ENCODE measurements at regions not wholly inside any gene's neighbourhood (a gene's known extent, or its start where the extent isn't known, plus 50 kb on each side); places are given as distances from the start of the nearest gene placed in this dataset.
"Not testable (repeated sequence)": the region's sequence is repeated elsewhere in the genome, so short reads cannot be mapped to it uniquely, and the experiment has no call there.

GRCh38 chr11:43119275-43119970 lies 192.4 kb upstream of the API5 start:
- intact Hi-C loops (cut with DNase I), result no loop called here
- no peak for DNase-seq (ENCODE audit: low spot score)

DNA sequence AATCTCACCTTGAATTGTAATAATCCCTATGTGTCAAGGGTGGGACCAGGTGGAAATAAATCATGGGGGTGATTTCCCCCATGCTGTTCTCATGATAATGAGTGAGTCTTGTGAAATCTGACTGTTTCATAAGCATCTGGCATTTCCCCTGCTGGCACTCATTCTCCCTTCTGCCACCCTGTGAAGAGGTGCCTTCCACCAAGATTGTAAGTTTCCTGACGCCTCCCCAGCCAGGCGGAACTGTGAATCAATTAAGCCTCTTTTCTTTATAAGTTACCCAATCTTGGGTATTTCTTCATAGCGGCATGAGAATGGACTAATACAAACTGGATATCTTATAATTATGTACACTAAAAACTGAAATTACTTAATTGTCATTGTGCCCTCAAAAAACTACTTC lies 189.2 kb upstream of the API5 start:
- intact Hi-C loops (cut with DNase I), result no loop called here
- no peak for DNase-seq (ENCODE audit: low spot score)

- intact Hi-C loops (cut with DNase I), result no loop called here
- DNase-seq (ENCODE audit: low spot score), result no peak
Observed at GRCh38 chr11:43123443-43123842, 188.4 kb upstream of the API5 start.

DNA sequence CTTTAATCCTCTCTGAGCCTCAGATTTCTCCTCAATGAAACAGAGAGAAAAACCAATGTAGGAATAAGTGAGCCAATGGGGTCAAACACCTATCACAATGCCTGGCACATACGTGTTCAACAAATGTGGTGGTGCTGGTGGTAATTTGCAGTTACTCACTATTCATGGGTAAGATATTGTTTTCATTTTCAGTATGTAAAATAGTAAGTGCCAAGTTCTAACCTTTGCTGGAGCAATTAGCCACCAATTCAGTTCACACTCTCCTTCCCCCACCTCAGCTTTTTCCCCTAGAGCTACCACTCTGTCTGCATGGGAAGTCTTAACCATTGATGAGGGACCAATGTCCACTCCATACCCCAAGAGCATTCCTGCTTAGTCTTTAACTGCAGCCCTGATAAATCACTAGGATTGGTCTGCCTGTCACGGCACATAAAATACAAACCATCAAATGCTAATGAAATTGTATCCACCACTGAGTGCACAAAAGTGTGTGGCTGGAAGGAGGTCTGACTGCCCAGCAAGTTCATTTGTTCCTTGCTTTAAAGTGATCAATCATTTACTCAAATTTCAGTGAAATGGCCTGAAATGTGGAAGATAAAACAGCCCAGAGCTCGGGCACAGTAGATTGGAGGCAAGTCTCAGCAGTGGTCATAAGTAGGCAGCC lies 187.4 kb upstream of the API5 start:
- intact Hi-C loops (cut with DNase I), result no loop called here
- no peak for DNase-seq (ENCODE audit: low spot score)

DNA sequence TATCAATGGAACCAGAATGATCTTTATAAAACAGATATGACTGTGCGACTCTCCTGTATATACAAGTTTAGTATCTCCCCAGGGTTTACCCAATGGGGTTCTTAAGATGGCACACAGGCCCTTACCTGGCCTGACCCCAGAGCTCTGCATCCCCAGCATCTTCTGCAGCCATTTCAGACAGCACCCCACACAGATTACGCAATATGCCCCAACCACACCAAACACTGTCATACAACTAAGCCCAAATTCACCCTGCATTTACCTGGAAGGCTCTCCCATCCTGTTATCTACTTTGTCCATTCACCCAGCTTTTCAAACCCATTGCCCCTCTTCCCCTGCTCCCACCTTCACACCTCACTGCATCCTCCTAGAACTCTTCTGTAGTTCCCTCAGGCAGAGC lies 182.5 kb upstream of the API5 start:
- no peak for DNase-seq (ENCODE audit: low spot score)
- intact Hi-C loops (cut with DNase I), result no loop called here

DNA sequence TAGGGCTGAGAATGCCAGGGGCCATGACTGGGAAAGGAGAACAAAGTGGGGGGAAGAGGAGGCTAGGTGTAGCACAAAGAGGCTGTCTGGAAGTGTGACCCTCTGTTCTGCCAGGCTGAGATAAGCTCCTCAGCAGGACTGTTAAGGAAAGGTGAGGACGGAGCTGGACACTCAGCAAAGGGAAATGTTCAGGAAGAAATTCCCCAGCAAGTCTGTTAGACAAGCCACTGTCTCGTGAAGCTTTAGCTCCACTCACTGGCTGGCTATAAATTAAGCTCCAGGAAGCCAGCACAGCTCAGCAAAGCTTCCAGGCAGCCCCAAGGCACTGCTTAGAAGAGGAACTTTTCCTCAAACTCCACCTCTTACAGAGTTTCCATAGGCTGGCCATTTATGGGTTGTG lies 181.2 kb upstream of the API5 start:
- DNase-seq (ENCODE audit: low spot score), result no peak
- intact Hi-C loops (cut with DNase I), result no loop called here

DNA sequence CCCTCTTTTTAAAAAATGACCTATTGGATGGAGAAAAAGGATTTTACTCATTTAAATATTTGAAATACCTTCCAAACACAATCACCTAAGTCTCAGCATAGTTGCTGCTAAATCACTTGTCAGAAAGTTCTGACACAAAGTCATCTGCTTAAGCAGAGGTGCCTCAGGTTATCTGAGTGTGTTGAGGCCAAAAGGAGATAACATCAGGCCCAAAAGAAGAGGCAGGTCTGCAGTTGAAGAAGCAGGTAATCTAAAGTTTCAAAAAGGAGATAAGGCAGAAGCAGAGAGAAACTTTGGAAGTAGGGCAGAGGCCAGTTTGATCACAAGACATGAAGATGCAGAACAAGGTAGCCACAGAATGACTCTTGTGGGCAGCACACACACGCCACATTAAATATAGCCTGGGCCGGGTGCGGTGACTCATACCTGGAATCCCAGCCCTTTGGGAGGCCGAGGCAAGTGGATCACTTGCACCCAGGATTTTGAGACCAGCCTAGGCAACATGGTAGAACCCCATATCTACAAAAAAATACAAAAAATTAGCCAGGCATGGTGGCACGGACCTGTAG lies 175.7 kb upstream of the API5 start:
- DNase-seq (ENCODE audit: low spot score), result no peak
- intact Hi-C loops (cut with DNase I), result no loop called here

- DNase-seq (ENCODE audit: low spot score), result no peak
- intact Hi-C loops (cut with DNase I), result no loop called here
Observed at GRCh38 chr11:43138621-43139140, 173.1 kb upstream of the API5 start.

- intact Hi-C loops (cut with DNase I), result no loop called here
- no peak for DNase-seq (ENCODE audit: low spot score)
Observed at GRCh38 chr11:43145653-43146052, 166.1 kb upstream of the API5 start.

DNA sequence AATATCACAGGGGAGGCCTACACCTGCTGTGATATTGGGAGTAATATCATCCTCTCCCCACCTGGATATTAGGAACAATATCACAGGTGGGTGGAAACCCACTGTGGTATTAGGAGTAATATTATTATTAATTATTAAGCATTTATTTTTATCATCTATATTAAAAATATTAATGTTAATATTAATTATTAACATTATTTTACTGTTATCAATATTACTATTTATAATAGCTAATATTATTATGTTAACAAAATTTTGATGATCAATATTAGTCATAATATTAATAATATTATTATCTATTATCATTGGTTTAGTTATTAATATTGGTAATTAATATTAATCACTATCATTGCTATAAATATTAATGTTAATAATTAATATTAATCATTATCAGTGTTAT lies 161.1 kb upstream of the API5 start:
- no peak for DNase-seq (ENCODE audit: low spot score)
- intact Hi-C loops (cut with DNase I), result no loop called here

DNA sequence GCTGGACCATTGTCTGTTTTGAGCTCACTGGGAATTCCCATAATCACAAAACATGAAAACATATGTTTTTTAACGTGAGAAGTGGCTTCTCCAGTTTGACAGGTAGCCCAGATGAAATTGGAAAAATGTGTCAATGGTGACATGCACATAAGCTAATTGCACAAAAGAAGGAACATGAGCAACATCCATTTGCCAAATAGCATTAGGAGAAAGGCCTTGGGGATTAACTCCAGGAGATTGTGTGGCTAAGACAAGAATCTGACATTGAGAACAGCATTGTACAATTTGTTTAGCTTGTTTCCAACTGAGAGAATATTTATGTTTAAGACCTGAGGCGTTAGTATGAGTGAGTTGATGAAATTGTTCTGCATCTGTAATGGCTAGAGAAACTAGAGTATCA lies 147.0 kb upstream of the API5 start:
- no peak for DNase-seq (ENCODE audit: low spot score)
- intact Hi-C loops (cut with DNase I), result no loop called here

GRCh38 chr11:43165393-43165792 lies 146.4 kb upstream of the API5 start:
- intact Hi-C loops (cut with DNase I); DNase-seq (ENCODE audit: low spot score): not testable (repeated sequence)

- DNase-seq (ENCODE audit: low spot score); intact Hi-C loops (cut with DNase I): not testable (repeated sequence)
Observed at GRCh38 chr11:43168241-43168640, 143.6 kb upstream of the API5 start.

GRCh38 chr11:43172477-43172876 lies 139.3 kb upstream of the API5 start:
- no peak for DNase-seq (ENCODE audit: low spot score)
- intact Hi-C loops (cut with DNase I), result no loop called here

GRCh38 chr11:43177975-43178374 lies 133.8 kb upstream of the API5 start:
- no peak for DNase-seq (ENCODE audit: low spot score)
- intact Hi-C loops (cut with DNase I), result no loop called here

- DNase-seq (ENCODE audit: low spot score); intact Hi-C loops (cut with DNase I): not testable (repeated sequence)
Observed at GRCh38 chr11:43194459-43194858, 117.3 kb upstream of the API5 start.

DNA sequence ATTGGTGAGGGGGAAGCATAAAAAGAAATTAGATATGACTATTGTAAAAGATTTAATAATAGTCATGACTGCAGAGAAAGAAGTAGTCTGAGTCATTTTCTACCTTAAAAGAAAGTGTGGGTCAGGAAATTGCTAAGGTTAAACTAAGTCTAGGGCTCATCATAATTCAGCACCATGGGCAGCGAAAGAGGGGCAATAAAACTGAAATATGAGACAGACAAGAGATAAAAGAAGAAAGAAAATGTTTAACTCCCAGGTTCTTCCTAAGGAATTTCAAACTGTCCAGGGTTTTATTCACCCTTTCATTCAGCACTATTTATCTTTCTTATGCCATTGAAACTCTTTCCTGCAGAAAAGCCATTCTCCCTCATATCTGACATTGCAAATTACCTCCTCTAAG lies 114.4 kb upstream of the API5 start:
- intact Hi-C loops (cut with DNase I), result no loop called here
- no peak for DNase-seq (ENCODE audit: low spot score)

- intact Hi-C loops (cut with DNase I), result no loop called here
Observed at GRCh38 chr11:43200031-43200430, 111.8 kb upstream of the API5 start.

DNA sequence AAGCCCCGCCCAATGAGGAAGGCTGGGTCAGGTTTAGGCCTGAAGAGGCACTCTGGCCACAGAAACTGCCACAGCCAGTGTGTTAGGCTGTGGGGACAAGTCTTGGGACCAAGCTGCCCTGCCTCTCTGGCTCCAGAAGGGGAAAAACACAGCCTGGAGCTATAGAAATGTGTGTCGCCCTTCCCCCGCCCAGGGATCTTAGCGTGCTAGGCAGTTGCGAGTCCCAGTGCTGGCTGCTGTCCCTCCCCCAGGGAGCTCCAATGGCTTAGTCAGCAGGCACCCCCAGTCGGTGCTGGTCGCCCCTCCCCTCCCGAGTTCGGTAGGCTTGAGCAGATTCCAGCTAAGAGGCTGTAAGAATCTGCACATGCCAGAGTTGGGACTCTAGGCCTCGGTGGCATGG lies 99.5 kb upstream of the API5 start:
- intact Hi-C loops (cut with DNase I), result no loop called here
- DNase-seq (ENCODE audit: low spot score), result no peak

More at GRCh38 chr11:43200031-43200430, 111.8 kb upstream of the API5 start:
- no peak for DNase-seq (ENCODE audit: low spot score)

- intact Hi-C loops (cut with DNase I), result no loop called here
- no peak for DNase-seq (ENCODE audit: low spot score)
Observed at GRCh38 chr11:43214471-43214870, 97.3 kb upstream of the API5 start.

GRCh38 chr11:43217849-43218248 lies 93.9 kb upstream of the API5 start:
- intact Hi-C loops (cut with DNase I), result no loop called here
- no peak for DNase-seq (ENCODE audit: low spot score)
